Upper lobe of right lung (tissue), 1 donor: ENCODE measurements at regions not wholly inside any gene's neighbourhood (a gene's known extent, or its start where the extent isn't known, plus 50 kb on each side); places are given as distances from the start of the nearest gene placed in this dataset.

Source experiments
- ATAC-seq: fragments of 200-7000 bp; cut with Tn5 transposase; one replicate; pipeline ENCODE4 v1.9.1; 2020; ENCODE audit warnings: mild to moderate bottlenecking, moderate library complexity
- DNase-seq: peaks from one replicate; pipeline ENCODE4 v3.0.0-alpha.2; 2020
- H3K27ac ChIP-seq: fragments of 200-600 bp; one replicate; pipeline ENCODE4 v1.8.0; 2022
- H3K27me3 ChIP-seq: fragments of 200-600 bp; one replicate; pipeline ENCODE4 v1.8.0; 2022; ENCODE audit warnings: mild to moderate bottlenecking
- H3K36me3 ChIP-seq: fragments of 200-600 bp; one replicate; pipeline ENCODE4 v1.8.0; 2022
- H3K4me1 ChIP-seq: fragments of 200-600 bp; one replicate; pipeline ENCODE4 v1.8.0; 2022
- H3K4me3 ChIP-seq: fragments of 200-600 bp; one replicate; pipeline ENCODE4 v1.8.0; 2022; ENCODE audit warnings: mild to moderate bottlenecking
- H3K9me3 ChIP-seq: fragments of 200-600 bp; one replicate; pipeline ENCODE4 v1.8.0; 2022
- CTCF ChIP-seq: fragments of 200-600 bp; IDR thresholded peaks from one replicate; pipeline ENCODE4 v1.8.0; 2022; ENCODE audit warnings: antibody characterized with exemption
- intact Hi-C: fragments of 100-400 bp; cut with DNase I; formaldehyde crosslinking; loops from one replicate; pipeline ENCODE4 v1.11.0; 2022
- donor health status: DM: no; HTN: yes; CAD: no; lungs with severe emphysema.

GRCh38 chr21:28663111-28663693 is 329.5 kb downstream of the LTN1 start:
- no peak overlapping the region for H3K4me3 ChIP-seq
- H3K4me1 ChIP-seq: no peaks in the 10 kb centered on the region
- ATAC-seq: no peak
- DNase-seq: no peak
- intact Hi-C loops: no loop called here
- no peak overlapping the region for H3K27ac ChIP-seq
- H3K9me3 ChIP-seq: no peaks in the 10 kb centered on the region
- no peaks in the 10 kb centered on the region for H3K27me3 ChIP-seq
- no peaks in the 10 kb centered on the region for H3K36me3 ChIP-seq
- TF ChIP-seq CTCF: no peak

GRCh38 chr21:28657566-28657965 is 335.1 kb downstream of the LTN1 start:
- no peaks in the 10 kb centered on the region for H3K9me3 ChIP-seq
- ATAC-seq: no peak
- H3K4me3 ChIP-seq: no peak overlapping the region
- no peaks in the 10 kb centered on the region for H3K27me3 ChIP-seq
- H3K27ac ChIP-seq: no peak overlapping the region
- TF ChIP-seq CTCF: no peak
- no peaks in the 10 kb centered on the region for H3K4me1 ChIP-seq
- intact Hi-C loops: no loop called here
- H3K36me3 ChIP-seq: no peaks in the 10 kb centered on the region
- no peak for DNase-seq

GRCh38 chr21:28655471-28655870 is 337.2 kb downstream of the LTN1 start:
- H3K36me3 ChIP-seq: no peaks in the 10 kb centered on the region
- no peak overlapping the region for H3K4me3 ChIP-seq
- no peak overlapping the region for H3K27ac ChIP-seq
- no peak for TF ChIP-seq CTCF
- no peaks in the 10 kb centered on the region for H3K27me3 ChIP-seq
- H3K9me3 ChIP-seq: no peaks in the 10 kb centered on the region
- no peak for DNase-seq
- ATAC-seq: no peak
- intact Hi-C loops: no loop called here
- no peaks in the 10 kb centered on the region for H3K4me1 ChIP-seq

- no peak overlapping the region for H3K27ac ChIP-seq
- H3K4me1 ChIP-seq: no peaks in the 10 kb centered on the region
- H3K27me3 ChIP-seq: no peaks in the 10 kb centered on the region
- H3K36me3 ChIP-seq: no peaks in the 10 kb centered on the region
- no peaks in the 10 kb centered on the region for H3K9me3 ChIP-seq
- intact Hi-C loops: no loop called here
- no peak overlapping the region for H3K4me3 ChIP-seq
- DNase-seq (no peak), ATAC-seq (no peak)
- no peak for TF ChIP-seq CTCF
Measured at GRCh38 chr21:28654406-28654805, 338.3 kb downstream of the LTN1 start.

- ATAC-seq (no peak), DNase-seq (no peak)
- intact Hi-C loops: no loop called here
- no peak overlapping the region for H3K4me3 ChIP-seq
- H3K27me3 ChIP-seq: no peaks in the 10 kb centered on the region
- no peaks in the 10 kb centered on the region for H3K9me3 ChIP-seq
- H3K36me3 ChIP-seq: no peaks in the 10 kb centered on the region
- no peak overlapping the region for H3K27ac ChIP-seq
- TF ChIP-seq CTCF: no peak
- no peaks in the 10 kb centered on the region for H3K4me1 ChIP-seq
Measured at GRCh38 chr21:28644762-28645161, 347.9 kb downstream of the LTN1 start.

- Histone ChIP-seq H3K36me3 (no peaks in the 10 kb centered on the region), H3K4me3 (no peak overlapping the region), H3K9me3 (no peaks in the 10 kb centered on the region), H3K4me1 (no peaks in the 10 kb centered on the region), H3K27me3 (no peaks in the 10 kb centered on the region), H3K27ac (no peak overlapping the region)
- no peak for TF ChIP-seq CTCF
- no peak for ATAC-seq
- no peak for DNase-seq
- intact Hi-C loops: no loop called here
Measured at GRCh38 chr21:28642891-28643290, 349.8 kb downstream of the LTN1 start.
